GM12865 (cell line): ENCODE measurements at regions not wholly inside any gene's neighbourhood (a gene's known extent, or its start where the extent isn't known, plus 50 kb on each side); places are given as distances from the start of the nearest gene placed in this dataset.

Source experiments
- DNase-seq: peaks from one replicate; pipeline ENCODE4 v3.0.0; 2010; ENCODE audit warnings: low read depth
- H3K4me3 ChIP-seq: 2 replicates; pipeline ENCODE4 v1.5.1; 2011; ENCODE audit warnings: mild to moderate bottlenecking, low read depth, low read length, control low read depth
- TF ChIP-seq, protein P1 (sequence below): IDR thresholded peaks from 2 replicates; pipeline ENCODE4 v1.5.1; 2011; ENCODE audit warnings: low read length, control low read depth, low read depth, inconsistent platforms; ENCODE audit not compliant: insufficient read depth; ENCODE audit errors: missing control alignments

DNA sequence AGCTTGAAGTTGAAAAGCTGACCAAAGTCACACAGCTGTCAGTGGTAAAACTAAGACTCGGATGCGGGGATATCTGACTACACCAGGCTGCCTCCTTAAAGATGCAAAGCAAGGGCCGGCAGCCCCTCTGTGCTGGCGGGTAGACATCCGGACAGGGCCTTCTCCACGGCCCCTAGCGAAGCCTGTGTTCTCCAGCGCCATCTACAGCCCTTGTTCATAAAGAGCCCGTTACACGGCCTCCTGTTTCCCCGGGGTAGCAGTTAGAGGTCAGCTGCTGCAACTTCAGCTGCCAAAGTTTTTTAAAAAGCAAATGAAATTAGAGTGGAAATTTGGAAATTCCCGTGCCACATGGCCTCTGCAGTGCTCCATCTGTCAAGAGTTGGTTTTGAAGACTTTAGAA, 383.0 kb downstream of the TBL1XR1 start:
- peak; percentile 41 for DNase-seq
- TF ChIP-seq, protein P1, sequence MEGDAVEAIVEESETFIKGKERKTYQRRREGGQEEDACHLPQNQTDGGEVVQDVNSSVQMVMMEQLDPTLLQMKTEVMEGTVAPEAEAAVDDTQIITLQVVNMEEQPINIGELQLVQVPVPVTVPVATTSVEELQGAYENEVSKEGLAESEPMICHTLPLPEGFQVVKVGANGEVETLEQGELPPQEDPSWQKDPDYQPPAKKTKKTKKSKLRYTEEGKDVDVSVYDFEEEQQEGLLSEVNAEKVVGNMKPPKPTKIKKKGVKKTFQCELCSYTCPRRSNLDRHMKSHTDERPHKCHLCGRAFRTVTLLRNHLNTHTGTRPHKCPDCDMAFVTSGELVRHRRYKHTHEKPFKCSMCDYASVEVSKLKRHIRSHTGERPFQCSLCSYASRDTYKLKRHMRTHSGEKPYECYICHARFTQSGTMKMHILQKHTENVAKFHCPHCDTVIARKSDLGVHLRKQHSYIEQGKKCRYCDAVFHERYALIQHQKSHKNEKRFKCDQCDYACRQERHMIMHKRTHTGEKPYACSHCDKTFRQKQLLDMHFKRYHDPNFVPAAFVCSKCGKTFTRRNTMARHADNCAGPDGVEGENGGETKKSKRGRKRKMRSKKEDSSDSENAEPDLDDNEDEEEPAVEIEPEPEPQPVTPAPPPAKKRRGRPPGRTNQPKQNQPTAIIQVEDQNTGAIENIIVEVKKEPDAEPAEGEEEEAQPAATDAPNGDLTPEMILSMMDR: peak; percentile 50
- no peak overlapping the region for H3K4me3 ChIP-seq

DNA sequence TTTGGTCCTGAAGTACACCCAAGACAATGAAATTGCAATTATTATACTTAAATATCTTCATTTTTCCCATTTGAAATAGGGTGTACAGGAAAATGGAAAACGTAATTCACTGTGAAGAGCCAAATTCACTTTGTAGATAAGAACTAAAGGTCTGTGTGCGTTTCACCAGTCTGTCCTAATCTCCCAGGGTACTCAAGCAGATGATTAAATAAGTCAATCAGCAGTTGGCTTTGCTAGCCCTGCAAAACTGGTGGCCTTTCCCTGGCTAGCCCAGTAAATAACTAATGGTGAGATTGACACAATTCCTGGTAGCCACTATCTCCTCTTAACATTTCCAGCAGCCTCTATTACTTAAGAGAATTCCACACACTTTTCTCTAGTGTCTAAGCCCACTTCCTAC, 389.3 kb downstream of the TBL1XR1 start:
- TF ChIP-seq, protein P1: no peak
- DNase-seq: no peak
- no peak overlapping the region for H3K4me3 ChIP-seq

DNA sequence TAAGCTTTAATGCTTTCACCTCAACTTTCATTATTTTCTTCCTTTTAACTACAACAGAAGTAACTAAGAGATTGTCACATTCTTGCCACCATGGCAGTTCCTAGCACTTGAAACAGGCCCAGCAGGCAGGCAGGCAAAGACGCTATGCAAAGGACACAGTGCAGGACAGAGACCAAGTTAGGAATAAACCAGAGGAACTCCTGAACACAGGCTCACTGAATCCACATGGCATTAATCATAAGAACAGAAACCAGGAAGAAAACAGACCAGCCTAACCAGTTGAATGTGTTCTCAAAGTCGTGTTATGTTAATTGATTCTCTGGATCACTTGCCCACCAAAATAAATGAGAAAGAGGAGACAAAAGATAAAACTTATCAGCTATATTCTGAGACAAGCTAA, 397.6 kb downstream of the TBL1XR1 start:
- TF ChIP-seq, protein P1: no peak
- no peak overlapping the region for H3K4me3 ChIP-seq
- no peak for DNase-seq

DNA sequence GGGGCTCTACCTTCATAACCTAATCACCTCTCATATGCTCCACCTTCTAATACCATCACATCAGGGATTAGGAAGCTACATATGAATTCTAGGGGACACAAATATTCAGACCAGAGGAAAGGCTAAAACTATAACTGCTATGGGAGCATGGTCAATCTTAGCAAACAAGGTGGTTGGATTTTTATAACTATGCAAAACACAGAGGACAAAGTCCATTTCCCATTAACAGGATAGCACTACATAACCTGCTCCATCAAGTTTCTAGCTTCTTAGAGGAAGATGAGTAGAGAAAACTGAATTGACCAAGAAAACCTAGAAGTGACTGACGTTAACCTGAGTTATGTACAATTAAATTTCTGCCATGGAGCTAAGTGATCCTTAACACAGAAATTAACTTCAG, 398.6 kb downstream of the TBL1XR1 start:
- no peak overlapping the region for H3K4me3 ChIP-seq
- TF ChIP-seq, protein P1: no peak
- DNase-seq: no peak

DNA sequence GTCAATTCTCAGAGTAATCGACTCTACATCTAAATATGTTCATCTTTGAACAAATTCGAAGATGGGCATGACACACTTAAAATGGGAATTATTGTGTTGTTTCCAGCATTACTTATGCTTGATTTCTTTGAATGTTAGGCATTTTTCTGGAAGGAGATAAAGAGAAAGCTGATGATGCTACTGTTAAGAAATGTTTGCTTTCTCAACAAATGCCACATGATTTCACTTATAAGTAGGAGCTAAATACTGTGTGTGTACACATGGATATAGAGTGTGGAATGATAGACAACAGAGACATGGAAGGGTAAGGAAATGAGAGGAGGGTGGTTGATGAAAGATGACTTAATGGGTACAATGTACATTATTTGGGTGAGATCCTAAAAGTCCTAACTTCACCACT, 400.9 kb downstream of the TBL1XR1 start:
- H3K4me3 ChIP-seq: no peak overlapping the region
- TF ChIP-seq, protein P1: no peak
- no peak for DNase-seq

DNA sequence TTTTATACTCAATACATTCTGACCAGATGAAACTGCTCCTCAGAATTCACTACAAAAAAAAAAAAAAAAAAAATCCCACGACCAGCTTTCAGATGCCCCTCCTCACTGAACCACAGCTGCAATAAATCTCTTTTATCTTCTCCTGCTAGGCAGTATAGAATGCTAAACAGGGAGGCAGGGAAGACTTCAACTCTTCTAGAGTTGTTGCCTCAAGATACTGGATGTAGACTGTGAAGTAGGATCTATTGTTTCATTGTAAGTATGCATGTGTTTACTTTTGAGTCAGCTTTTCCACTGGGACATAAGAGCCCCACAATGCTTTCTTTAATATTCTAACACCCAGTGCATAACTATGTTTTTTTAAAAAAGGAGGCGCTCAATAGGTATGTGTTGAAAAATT, 401.4 kb downstream of the TBL1XR1 start:
- TF ChIP-seq, protein P1: no peak
- H3K4me3 ChIP-seq: no peak overlapping the region
- no peak for DNase-seq

DNA sequence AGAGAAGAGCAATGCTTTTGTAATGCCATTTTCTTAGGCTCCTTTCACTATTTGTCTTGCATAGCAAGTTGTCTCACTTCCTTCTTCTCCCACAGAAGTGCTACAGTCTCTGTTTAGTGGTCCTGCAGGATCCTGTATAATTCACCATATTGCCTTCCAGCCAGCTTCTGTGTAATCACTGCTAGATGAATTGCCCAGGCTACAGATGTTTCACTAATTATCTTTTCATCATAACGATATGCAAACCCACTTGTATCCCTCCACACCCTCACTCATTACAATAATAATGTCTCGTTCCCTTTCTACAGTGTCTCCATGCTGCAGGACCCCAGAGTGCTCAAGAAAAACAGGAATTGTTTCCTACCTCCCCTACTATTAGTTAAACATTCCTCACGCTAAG, 402.9 kb downstream of the TBL1XR1 start:
- DNase-seq: no peak
- no peak overlapping the region for H3K4me3 ChIP-seq
- TF ChIP-seq, protein P1: no peak
